CD4-positive, alpha-beta T cell treated with Interleukin-12 subunit alpha and Interleukin-12 subunit beta, for 1 hour (primary cell): ENCODE measurements at regions not wholly inside any gene's neighbourhood (a gene's known extent, or its start where the extent isn't known, plus 50 kb on each side); places are given as distances from the start of the nearest gene placed in this dataset.
A peak's percentile ranks its signal among the peaks of the same experiment; 100 is the strongest.
"Not testable (repeated sequence)": the region's sequence is repeated elsewhere in the genome, so short reads cannot be mapped to it uniquely, and the experiment has no call there.

ENCODE experiments used
- DNase-seq: peaks from one replicate; pipeline ENCODE4 v3.0.0-alpha.2; 2020

GRCh38 chr6:169868458-169868857 is 117.0 kb downstream of the ERMARD start:
- DNase-seq, result peak; percentile 50

- DNase-seq, result no peak
These were observed 116.3 kb downstream of the ERMARD start for GRCh38 chr6:169867751-169868191.

DNA sequence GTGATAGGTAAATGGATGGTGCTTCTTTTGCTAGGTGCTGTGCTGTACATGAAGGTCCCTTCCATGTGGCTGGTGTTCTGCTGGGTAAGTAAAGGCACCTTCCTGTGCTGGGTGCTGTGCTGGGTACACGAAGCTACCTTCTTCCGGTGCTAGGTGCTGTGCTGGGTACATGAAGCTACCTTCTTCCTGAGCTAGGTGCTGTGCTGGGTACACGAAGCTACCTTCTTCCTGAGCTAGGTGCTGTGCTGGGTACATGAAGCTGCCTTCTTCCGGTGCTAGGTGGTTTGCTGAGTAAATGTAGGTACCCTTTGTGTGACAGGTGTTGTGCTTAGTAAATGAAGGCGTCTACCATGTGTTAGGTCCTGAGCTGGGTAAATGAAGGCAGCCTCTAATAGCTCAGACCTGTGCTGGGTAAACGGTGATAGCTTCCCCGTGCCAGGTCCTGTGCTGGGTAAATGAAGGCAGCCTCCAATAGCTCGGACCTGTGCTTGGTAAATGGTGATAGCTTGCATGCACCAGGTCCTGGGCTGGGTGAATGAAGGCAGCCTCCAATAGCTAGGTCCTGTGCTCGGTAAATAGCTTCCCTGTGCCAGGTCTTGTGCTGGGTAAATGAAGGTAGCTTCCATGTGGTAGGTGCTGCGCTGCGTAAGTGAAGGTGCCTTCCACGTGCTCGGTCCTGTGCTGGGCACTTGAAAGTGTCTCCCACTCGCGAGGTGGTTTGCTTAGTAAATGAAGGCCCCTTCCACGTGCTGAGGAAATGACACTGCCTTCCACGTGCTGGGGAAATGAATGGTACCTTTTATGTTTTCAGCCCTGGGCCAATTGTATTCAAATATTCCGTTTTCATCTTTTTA is 115.5 kb downstream of the ERMARD start:
- DNase-seq, result no peak

- DNase-seq, result no peak
These were observed 114.7 kb downstream of the ERMARD start for GRCh38 chr6:169866140-169866534.

DNA sequence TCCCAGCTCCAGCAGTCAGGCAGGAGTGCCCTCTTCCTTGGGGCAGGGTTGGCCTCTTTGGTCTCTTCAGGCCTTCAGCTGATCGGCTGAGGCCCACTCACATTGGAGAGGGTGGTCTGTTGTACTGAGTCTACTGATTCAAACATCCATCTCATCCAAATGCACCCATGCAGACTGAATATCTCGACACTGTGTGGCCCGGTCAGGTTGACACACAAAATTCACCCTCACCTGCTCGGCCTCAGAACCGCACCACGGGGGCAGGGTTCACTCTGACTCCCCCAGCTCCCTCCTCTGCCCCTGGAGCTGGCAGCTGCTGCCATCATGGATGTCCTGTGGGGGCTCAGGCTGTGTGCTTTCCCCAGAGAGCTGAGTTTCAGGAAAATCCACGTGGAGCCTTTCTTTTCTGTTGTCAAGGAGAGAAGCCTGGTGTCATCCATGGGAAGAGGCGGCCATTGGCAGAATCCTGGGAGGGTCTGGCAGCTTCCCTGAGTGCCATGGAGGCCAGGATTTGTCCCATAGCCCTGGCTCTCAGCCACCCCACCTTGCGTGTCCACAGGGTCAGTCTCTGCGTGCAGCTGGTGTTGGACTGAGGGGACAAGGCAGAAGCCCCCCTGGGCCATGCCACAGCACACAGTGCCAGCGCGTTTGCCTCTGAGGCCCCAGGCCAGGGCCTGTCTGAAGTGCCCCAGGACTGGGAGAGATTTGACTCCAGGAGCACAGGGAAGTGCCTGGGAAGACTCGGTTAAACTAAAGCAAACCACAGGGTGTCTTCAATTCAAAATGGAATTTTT is 114.1 kb downstream of the ERMARD start:
- no peak for DNase-seq

DNA sequence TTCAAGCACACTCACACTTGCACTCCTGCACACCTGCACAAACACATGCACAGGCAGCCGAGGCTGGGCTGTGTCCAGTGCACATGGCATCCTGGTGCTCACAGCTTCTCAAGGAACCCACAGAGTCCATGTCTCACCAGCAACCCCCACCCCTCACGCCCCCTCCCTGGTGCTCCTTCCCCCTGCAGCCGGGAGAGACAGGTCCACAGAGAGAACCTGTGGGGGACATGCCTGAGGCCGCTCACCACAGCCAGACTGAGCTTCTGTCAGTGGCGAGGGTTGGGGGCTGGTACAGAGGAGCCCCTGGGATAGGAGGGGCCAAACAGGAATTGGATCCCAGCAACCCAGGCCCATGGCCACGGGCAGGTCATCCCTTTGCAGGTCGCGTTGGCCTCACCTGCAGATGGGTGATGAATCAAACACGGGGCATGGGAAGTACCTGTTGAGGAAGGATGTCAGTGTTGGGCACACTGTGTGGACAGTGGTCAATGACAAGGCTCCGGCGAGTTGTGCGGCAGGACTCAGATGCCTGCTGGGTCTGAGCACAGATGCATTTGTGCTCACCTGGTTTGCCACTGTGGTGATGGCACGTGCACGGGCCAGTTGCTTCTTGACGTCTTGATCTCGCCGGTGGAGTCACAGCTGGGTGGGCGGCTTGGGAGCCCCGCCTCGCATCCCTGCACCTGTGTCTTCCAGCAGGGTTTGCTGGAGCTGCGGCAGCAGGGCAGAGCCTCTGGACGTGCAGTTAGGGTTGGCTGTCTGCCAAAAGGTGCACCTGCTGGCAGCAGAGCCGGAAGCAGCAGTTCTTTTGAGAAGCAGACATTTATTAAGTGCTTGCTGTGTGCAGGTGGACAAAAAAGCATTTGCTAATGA is 113.0 kb downstream of the ERMARD start:
- DNase-seq, result no peak

DNA sequence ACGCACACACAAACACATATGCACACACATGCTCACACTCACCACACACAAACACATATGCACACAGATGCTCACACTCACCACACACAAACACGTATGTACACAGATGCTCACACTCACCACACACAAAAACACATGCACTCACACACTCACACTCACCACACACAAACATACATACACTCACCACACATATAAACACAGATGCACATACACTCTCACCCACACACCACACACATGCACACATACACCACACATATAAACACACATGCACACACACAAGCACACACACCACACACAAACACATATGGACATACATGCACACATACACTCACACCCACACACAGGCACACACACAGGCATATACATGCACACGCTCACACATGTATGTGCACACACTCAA is 112.3 kb downstream of the ERMARD start:
- no peak for DNase-seq

GRCh38 chr6:169862892-169863525 is 111.6 kb downstream of the ERMARD start:
- DNase-seq, result no peak

GRCh38 chr6:169862043-169862891 is 110.8 kb downstream of the ERMARD start:
- no peak for DNase-seq

DNA sequence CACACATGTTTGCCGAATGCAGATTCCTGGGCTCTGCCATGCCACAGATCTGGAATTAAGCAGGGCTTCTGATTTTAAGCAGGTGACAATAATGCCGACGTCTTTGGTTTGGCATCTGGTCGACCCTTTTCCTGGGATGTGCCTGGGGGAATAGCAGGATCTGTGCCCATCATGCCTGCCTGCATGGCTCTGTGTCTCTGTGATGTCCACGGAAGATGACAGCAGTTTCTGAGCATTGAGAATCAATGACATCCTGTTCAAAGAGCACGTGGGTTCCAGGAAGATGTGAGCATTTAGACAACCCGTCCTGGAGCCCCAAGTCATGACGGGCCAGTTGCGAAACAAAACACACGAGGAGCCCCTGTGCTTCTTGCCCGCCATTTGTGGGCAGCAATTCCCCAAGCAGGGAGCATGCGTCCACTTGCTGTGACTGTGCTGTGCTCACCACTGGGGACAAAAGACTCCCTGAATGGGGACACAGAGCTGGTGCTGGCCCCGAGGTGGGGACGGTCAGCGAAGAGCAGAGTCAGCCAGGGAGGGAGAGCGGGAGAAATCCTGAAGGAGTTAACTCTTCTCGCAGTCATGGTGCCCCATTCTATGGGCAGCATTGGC is 110.1 kb downstream of the ERMARD start:
- no peak for DNase-seq

- DNase-seq, result no peak
These were observed 108.7 kb downstream of the ERMARD start for GRCh38 chr6:169859978-169860703.

DNA sequence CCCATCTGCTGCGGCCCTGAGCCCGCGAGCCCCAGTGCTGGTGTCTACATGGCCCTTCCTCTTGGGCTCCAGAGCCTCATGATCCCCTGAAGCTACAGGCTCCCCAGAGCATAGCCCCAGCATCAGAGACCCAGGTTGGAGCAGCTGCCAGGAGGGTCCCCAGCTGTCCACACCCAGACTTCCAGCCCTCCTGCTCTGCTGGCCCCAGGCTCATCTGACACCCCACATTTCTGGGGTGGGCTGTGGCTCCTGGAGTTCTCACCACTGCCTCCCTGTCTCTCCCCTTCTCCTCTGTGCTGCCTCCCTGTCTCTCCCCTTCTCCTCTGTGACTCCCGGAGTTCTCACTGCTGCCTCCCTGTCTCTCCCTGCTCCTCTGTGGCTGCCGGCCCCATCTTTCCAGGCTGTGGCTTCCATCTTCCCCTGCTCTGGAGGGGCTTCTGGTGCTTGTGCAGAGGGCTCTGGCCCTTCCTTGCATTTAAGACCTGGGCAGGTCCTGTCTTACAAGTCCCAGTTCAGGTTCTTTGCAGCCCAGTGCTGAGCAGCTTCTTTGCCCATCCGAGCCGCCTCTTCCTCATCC is 108.1 kb downstream of the ERMARD start:
- DNase-seq, result no peak

GRCh38 chr6:169858935-169859351 is 107.5 kb downstream of the ERMARD start:
- DNase-seq, result no peak

GRCh38 chr6:169858293-169858934 is 107.0 kb downstream of the ERMARD start:
- DNase-seq, result no peak

DNA sequence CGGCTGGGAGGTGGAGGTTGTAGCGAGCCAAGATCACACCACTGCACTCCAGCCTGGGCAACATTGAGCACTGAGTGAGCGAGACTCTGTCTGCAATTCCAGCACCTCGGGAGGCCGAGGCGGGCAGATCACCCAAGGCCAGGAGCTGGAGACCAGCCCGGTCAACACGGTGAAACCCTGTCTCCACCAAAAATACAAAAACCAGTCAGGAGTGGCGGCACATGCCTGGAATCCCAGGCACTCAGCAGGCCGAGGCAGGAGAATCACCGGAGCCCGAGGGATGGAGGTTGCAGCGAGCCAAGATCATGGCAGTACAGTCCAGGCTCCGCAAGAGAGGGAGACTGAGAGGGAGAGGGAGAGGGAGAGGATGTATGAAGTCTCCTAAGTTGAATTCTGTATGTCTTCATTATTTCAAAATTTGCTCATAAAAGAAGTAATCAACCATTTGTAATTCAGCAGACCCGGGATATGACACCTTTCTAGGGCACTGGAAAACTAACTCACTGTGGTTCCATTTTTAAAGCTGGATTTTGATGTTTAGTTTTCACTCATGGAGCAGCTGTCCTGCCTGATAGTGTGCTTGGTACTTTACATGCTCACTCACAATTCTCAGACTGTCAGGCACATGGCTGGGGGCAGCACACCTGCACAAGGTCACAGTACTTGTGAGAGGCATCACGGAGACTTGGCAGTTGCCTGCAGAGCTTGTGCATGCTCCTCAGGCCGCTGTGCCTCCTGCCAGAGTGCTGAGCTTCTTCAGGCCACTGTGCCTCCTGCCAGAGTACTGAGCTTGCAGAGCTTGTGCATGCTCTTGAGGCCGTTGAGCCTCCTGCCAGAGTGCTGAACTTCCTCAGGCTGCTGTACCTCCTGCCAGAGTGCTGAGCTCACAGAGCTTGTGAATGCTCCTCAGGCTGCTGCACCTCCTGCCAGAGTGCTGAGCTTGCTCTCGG is 106.2 kb downstream of the ERMARD start:
- no peak for DNase-seq

DNA sequence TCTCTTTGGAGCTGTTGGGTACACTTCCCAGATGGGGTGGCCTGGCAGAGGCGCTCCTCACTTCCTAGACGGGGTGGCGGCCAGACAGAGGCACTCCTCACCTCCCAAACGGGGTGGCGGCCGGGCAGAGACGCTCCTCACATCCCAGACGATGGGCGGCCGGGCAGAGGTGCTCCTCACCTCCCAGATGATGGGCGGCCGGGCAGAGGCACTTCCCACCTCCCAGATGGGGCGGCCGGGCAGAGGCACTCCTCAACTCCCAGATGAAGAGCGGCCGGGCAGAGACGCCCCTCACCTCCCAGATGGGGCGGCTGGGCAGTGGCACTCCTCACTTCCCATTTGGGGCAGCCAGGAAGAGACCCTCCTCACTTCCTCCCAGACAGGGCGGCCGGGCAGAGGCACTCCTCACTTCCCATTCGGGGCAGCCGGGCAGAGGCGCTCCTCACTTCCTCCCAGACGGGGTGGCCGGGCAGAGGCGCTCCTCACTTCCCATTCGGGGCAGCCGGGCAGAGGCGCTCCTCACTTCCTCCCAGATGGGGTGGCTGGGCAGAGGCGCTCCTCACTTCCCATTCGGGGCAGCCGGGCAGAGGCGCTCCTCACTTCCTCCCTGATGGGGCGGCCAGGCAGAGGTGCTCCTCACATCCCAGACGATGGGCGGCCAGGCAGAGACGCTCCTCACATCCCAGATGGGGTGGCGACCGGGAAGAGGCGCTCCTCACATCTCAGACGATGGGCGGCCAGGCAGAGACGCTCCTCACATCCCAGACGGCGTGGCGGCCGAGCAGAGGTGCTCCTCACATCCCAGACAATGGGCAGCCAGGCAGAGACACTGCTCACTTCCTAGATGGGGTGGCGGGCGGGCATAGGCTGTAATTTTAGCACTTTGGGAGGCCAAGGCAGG is 105.3 kb downstream of the ERMARD start:
- not testable (repeated sequence) for DNase-seq

GRCh38 chr6:169854813-169855212 is 103.4 kb downstream of the ERMARD start:
- DNase-seq, result no peak
